ENCODE measurements at regions not wholly inside any gene's neighbourhood (a gene's known extent, or its start where the extent isn't known, plus 50 kb on each side); places are given as distances from the start of the nearest gene placed in this dataset.

DNA sequence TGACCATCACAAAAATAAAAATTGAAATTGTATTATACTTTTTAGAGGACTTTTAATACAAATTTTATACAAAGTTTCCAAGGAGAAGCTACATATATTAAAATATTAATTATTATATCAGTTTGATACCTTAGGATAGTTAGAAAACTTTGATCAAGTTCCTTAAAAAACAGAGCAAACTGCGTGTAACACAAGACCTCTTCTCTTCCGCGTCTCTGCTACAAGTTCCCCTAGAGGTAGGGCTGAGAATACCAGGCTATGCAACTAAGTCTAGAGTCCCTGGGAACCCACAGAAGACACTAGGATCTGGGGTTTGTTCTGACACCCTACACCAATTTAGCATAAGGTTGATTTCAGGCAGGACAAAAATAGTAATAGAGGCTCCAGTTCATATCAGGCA is 319.0 kb downstream of the FOXG1 start:
- Histone ChIP-seq H2AK9ac (replicated peaks; ENCODE audit: low read depth, low read length, poor library complexity) (no peak overlapping the region), H4K91ac (ENCODE audit: insufficient read depth, low read depth, low read length) (no peak overlapping the region), H2AK5ac (ENCODE audit: low read depth, low read length) (no peak overlapping the region), H2BK5ac (ENCODE audit: low read depth, low read length, poor library complexity, severe bottlenecking) (no peak overlapping the region), H4K20me1 (ENCODE audit: insufficient read depth, low read length) (no peaks in the 10 kb centered on the region), H2BK120ac (ENCODE audit: low read depth, low read length) (no peak overlapping the region), H2AFZ (replicated peaks; ENCODE audit: low read length, poor library complexity) (no peak overlapping the region), H2BK15ac (ENCODE audit: low read depth, low read length) (no peak overlapping the region), H3K27ac (ENCODE audit: insufficient read depth, low read length) (no peak overlapping the region), H3K56ac (ENCODE audit: extremely low read depth, insufficient read depth, low read length) (no peak overlapping the region), H3K36me3 (ENCODE audit: control insufficient read depth, insufficient read depth, low read length) (no peaks in the 10 kb centered on the region), H3K4me3 (ENCODE audit: insufficient read depth, low read depth, low read length) (no peak overlapping the region), H3K23ac (ENCODE audit: low read depth, low read length) (no peak overlapping the region), H3K27me3 (ENCODE audit: control insufficient read depth, insufficient read depth, low read length) (no peaks in the 10 kb centered on the region), H4K5ac (ENCODE audit: low read depth, low read length) (no peak overlapping the region), H2BK20ac (ENCODE audit: low read depth, low read length) (no peak overlapping the region), H3K4me2 (ENCODE audit: low read depth, low read length) (no peak overlapping the region), H3K4ac (ENCODE audit: low read depth, low read length) (no peak overlapping the region), H3K4me1 (ENCODE audit: control insufficient read depth, insufficient read depth, low read length) (no peaks in the 10 kb centered on the region), H3K14ac (replicated peaks; ENCODE audit: low read depth, low read length) (no peak overlapping the region), H3K18ac (ENCODE audit: low read depth, low read length) (no peak overlapping the region), H3K79me1 (ENCODE audit: low read depth in 1 of 2, low read length in 2 of 2) (no peaks in the 10 kb centered on the region), H4K8ac (ENCODE audit: low read depth in 2 of 2, low read length in 2 of 2) (no peak overlapping the region), H3K9me3 (ENCODE audit: control insufficient read depth, insufficient read depth, low read length) (no peaks in the 10 kb centered on the region), H3K9me1 (ENCODE audit: insufficient read depth, low read length) (no peaks in the 10 kb centered on the region), H3K9ac (ENCODE audit: low read depth, low read length) (no peak overlapping the region)
- POLR2A ChIA-PET (ENCODE audit: unreplicated experiment): no interaction called here
- dilution Hi-C loops (cut with HindIII; ENCODE audit: low sequenced_read_pairs, unreplicated experiment): no loop called here
- in situ Hi-C loops (cut with MboI; ENCODE audit: low sequenced_read_pairs): no loop called here
- ATAC-seq (ENCODE audit: low read depth) (no peak), DNase-seq (peak; percentile 5)
- no CpG with 5 or more reads among the region's 3 CpGs for WGBS, 2 experiments (ENCODE audit: extremely low coverage in 2 of 2, insufficient read length in 1 of 2)
- BruUV-seq (replicated peaks): no TSS peak
- intact Hi-C loops (cut with micrococcal nuclease): no loop called here
- no peak for TF ChIP-seq RCOR1 (IDR thresholded peaks at IDR 0.05; ENCODE audit: insufficient replicate concordance, low read length)
- TF ChIP-seq, protein P1, sequence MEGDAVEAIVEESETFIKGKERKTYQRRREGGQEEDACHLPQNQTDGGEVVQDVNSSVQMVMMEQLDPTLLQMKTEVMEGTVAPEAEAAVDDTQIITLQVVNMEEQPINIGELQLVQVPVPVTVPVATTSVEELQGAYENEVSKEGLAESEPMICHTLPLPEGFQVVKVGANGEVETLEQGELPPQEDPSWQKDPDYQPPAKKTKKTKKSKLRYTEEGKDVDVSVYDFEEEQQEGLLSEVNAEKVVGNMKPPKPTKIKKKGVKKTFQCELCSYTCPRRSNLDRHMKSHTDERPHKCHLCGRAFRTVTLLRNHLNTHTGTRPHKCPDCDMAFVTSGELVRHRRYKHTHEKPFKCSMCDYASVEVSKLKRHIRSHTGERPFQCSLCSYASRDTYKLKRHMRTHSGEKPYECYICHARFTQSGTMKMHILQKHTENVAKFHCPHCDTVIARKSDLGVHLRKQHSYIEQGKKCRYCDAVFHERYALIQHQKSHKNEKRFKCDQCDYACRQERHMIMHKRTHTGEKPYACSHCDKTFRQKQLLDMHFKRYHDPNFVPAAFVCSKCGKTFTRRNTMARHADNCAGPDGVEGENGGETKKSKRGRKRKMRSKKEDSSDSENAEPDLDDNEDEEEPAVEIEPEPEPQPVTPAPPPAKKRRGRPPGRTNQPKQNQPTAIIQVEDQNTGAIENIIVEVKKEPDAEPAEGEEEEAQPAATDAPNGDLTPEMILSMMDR (conservative IDR thresholded peaks at IDR 0.05; ENCODE audit: low read depth, low read length): peak; percentile 25; the same call in 1 of the 2 replicates
- CTCF ChIA-PET: no interaction called here

Measured in IMR-90 (cell line).